Trophoblast cell (in vitro differentiated cells and primary cell): ENCODE measurements at regions not wholly inside any gene's neighbourhood (a gene's known extent, or its start where the extent isn't known, plus 50 kb on each side); places are given as distances from the start of the nearest gene placed in this dataset.
A peak's percentile ranks its signal among the peaks of the same experiment; 100 is the strongest.

ENCODE experiments used
- DNase-seq, 2 donors: peaks; one replicate each; pipeline ENCODE4 v3.0.0-alpha.2; 2016
- H2AFZ ChIP-seq: 2 replicates; pipeline ENCODE4 v1.6.1; 2013; ENCODE audit warnings: low read length, moderate library complexity, mild to moderate bottlenecking; ENCODE audit not compliant: insufficient read depth, poor library complexity
- H2AK5ac ChIP-seq: 2 replicates; pipeline ENCODE4 v1.6.1; 2013; ENCODE audit warnings: mild to moderate bottlenecking, low read length
- H2BK120ac ChIP-seq: 2 replicates; pipeline ENCODE4 v1.6.1; 2013; ENCODE audit warnings: low read length, mild to moderate bottlenecking, moderate library complexity; ENCODE audit not compliant: insufficient read depth, poor library complexity
- H2BK12ac ChIP-seq: 2 replicates; pipeline ENCODE4 v1.6.1; 2013; ENCODE audit warnings: mild to moderate bottlenecking, low read length, moderate library complexity
- H2BK5ac ChIP-seq: 2 replicates; pipeline ENCODE4 v1.6.1; 2013; ENCODE audit warnings: low read length, low read depth, moderate library complexity, mild to moderate bottlenecking; ENCODE audit not compliant: poor library complexity
- H3K14ac ChIP-seq: 2 replicates; pipeline ENCODE4 v1.6.1; 2013; ENCODE audit warnings: mild to moderate bottlenecking, low read length
- H3K18ac ChIP-seq: 2 replicates; pipeline ENCODE4 v1.6.1; 2013; ENCODE audit warnings: mild to moderate bottlenecking, low read length
- H3K23ac ChIP-seq: 2 replicates; pipeline ENCODE4 v1.6.1; 2013; ENCODE audit warnings: low read length
- H3K27ac ChIP-seq: 2 replicates; pipeline ENCODE4 v1.5.1; 2013; ENCODE audit warnings: low read depth, mild to moderate bottlenecking, inconsistent platforms, low read length, moderate library complexity
- H3K27me3 ChIP-seq: 2 replicates; pipeline ENCODE4 v1.6.1; 2013; ENCODE audit warnings: inconsistent platforms, mild to moderate bottlenecking, low read length, moderate library complexity; ENCODE audit not compliant: insufficient read depth
- H3K36me3 ChIP-seq, 2 experiments: 1 replicate in 1 of 2; 2 replicates in 1 of 2; pipeline ENCODE4 v1.6.1; 2013; ENCODE audit warnings: low read length in 2 of 2, mild to moderate bottlenecking in 2 of 2, moderate library complexity in 1 of 2; ENCODE audit not compliant: insufficient read depth in 2 of 2, control insufficient read depth in 1 of 2
- H3K4ac ChIP-seq: 2 replicates; pipeline ENCODE4 v1.6.1; 2013; ENCODE audit warnings: low read depth, mild to moderate bottlenecking, low read length, moderate library complexity
- H3K4me1 ChIP-seq, 2 experiments: 1 replicate in 1 of 2; 2 replicates in 1 of 2; pipeline ENCODE4 v1.6.1; 2013; ENCODE audit warnings: low read length in 2 of 2, mild to moderate bottlenecking in 2 of 2, moderate library complexity in 1 of 2; ENCODE audit not compliant: insufficient read depth in 2 of 2, control insufficient read depth in 1 of 2
- H3K4me2 ChIP-seq: 2 replicates; pipeline ENCODE4 v1.6.1; 2013; ENCODE audit warnings: inconsistent platforms, mild to moderate bottlenecking, low read length, moderate library complexity
- H3K4me3 ChIP-seq: 2 replicates; pipeline ENCODE4 v1.5.1; 2013; ENCODE audit warnings: mild to moderate bottlenecking, low read depth, low read length, inconsistent platforms
- H3K79me1 ChIP-seq: one replicate; pipeline ENCODE4 v1.6.1; 2013; ENCODE audit warnings: low read length
- H3K79me2 ChIP-seq: 2 replicates; pipeline ENCODE4 v1.6.1; 2013; ENCODE audit warnings: low read length, mild to moderate bottlenecking; ENCODE audit not compliant: control insufficient read depth, insufficient read depth, poor library complexity
- H3K9ac ChIP-seq: 2 replicates; pipeline ENCODE4 v1.6.1; 2013; ENCODE audit warnings: mild to moderate bottlenecking, low read length
- H3K9me3 ChIP-seq: 2 replicates; pipeline ENCODE4 v1.6.1; 2013; ENCODE audit warnings: low read depth, mild to moderate bottlenecking, control low read depth, inconsistent platforms, low read length; ENCODE audit not compliant: insufficient read depth
- H4K12ac ChIP-seq: 2 replicates; pipeline ENCODE4 v1.6.1; 2013; ENCODE audit warnings: low read depth, mild to moderate bottlenecking, low read length, moderate library complexity
- H4K8ac ChIP-seq: 2 replicates; pipeline ENCODE4 v1.6.1; 2013; ENCODE audit warnings: low read depth, mild to moderate bottlenecking, low read length, moderate library complexity
- H4K91ac ChIP-seq: one replicate; pipeline ENCODE4 v1.6.1; 2013; ENCODE audit warnings: low read depth, mild to moderate bottlenecking, low read length, moderate library complexity
- WGBS: extraction: QIAGEN DNeasy Blood & Tissue Kit; methylation state at CpG from one replicate; pipeline ENCODE4 v1.1.7; 2013; ENCODE audit warnings: missing lambda C conversion rate; ENCODE audit not compliant: insufficient read length, insufficient coverage; ENCODE audit errors: extremely low coverage; 5-methylcytosine and 5-hydroxymethylcytosine counted together

- no peak overlapping the region for H4K91ac ChIP-seq
- no CpG with 5 or more reads among the region's 1 CpG for WGBS
- no peaks in the 10 kb centered on the region for H3K4me1 ChIP-seq
- no peak overlapping the region for H3K23ac ChIP-seq
- H3K27me3 ChIP-seq = no peaks in the 10 kb centered on the region
- H3K4ac ChIP-seq = no peak overlapping the region
- H3K9ac ChIP-seq = no peak overlapping the region
- H2BK120ac ChIP-seq = no peak overlapping the region
- no peak overlapping the region for H3K4me3 ChIP-seq
- no peak overlapping the region for H3K27ac ChIP-seq
- H3K9me3 ChIP-seq = peaks cover 10% of the 10 kb centered on the region
- no peaks in the 10 kb centered on the region for H3K79me1 ChIP-seq
- H3K14ac ChIP-seq = no peak overlapping the region
- H3K36me3 ChIP-seq = no peaks in the 10 kb centered on the region
- no peak overlapping the region for H3K18ac ChIP-seq
- DNase-seq = no peak
- no peak overlapping the region for H2BK12ac ChIP-seq
- no peaks in the 10 kb centered on the region for H3K79me2 ChIP-seq
- no peak overlapping the region for H4K8ac ChIP-seq
- no peak overlapping the region for H3K4me2 ChIP-seq
- H2AK5ac ChIP-seq = no peak overlapping the region
- no peak overlapping the region for H2AFZ ChIP-seq
- H4K12ac ChIP-seq = no peak overlapping the region
- no peak overlapping the region for H2BK5ac ChIP-seq
These were observed 199.0 kb downstream of the IRX1 start for GRCh38 chr5:3794611-3795010.

- Histone ChIP-seq H3K4me3 (peak overlapping the region; percentile 53), H2AK5ac (no peak overlapping the region), H3K36me3 (no peaks in the 10 kb centered on the region), H3K14ac (no peak overlapping the region), H3K4me1 (no peaks in the 10 kb centered on the region), H3K23ac (no peak overlapping the region), H2BK120ac (no peak overlapping the region), H2BK12ac (no peak overlapping the region), H4K8ac (no peak overlapping the region), H3K4ac (no peak overlapping the region), H3K79me2 (no peaks in the 10 kb centered on the region), H3K27me3 (no peaks in the 10 kb centered on the region), H4K91ac (no peak overlapping the region), H4K12ac (no peak overlapping the region), H2BK5ac (no peak overlapping the region), H3K79me1 (no peaks in the 10 kb centered on the region), H3K18ac (no peak overlapping the region), H3K27ac (no peak overlapping the region), H3K9me3 (peaks cover 10% of the 10 kb centered on the region), H3K4me2 (no peak overlapping the region), H2AFZ (no peak overlapping the region), H3K9ac (no peak overlapping the region)
- WGBS = no CpG with 5 or more reads among the region's 3 CpGs
- DNase-seq = no peak
These were observed 201.1 kb downstream of the IRX1 start for GRCh38 chr5:3796736-3797135.

GRCh38 chr5:3801967-3802366 is 206.3 kb downstream of the IRX1 start:
- H3K18ac ChIP-seq = no peak overlapping the region
- H3K27ac ChIP-seq = no peak overlapping the region
- WGBS = no CpG with 5 or more reads among the region's 2 CpGs
- H3K4me1 ChIP-seq = no peaks in the 10 kb centered on the region
- H3K79me1 ChIP-seq = no peaks in the 10 kb centered on the region
- no peak overlapping the region for H2BK120ac ChIP-seq
- no peak overlapping the region for H4K12ac ChIP-seq
- H3K9me3 ChIP-seq = peaks cover 3% of the 10 kb centered on the region
- no peak overlapping the region for H4K8ac ChIP-seq
- H3K4me3 ChIP-seq = peak overlapping the region; percentile 56
- H3K23ac ChIP-seq = no peak overlapping the region
- no peaks in the 10 kb centered on the region for H3K79me2 ChIP-seq
- no peak overlapping the region for H2BK12ac ChIP-seq
- H3K27me3 ChIP-seq = no peaks in the 10 kb centered on the region
- no peak overlapping the region for H3K4ac ChIP-seq
- no peak overlapping the region for H2AK5ac ChIP-seq
- no peaks in the 10 kb centered on the region for H3K36me3 ChIP-seq
- no peak overlapping the region for H3K9ac ChIP-seq
- H4K91ac ChIP-seq = no peak overlapping the region
- no peak overlapping the region for H2BK5ac ChIP-seq
- H2AFZ ChIP-seq = no peak overlapping the region
- no peak overlapping the region for H3K14ac ChIP-seq
- no peak for DNase-seq
- no peak overlapping the region for H3K4me2 ChIP-seq

GRCh38 chr5:3809455-3809854 is 213.8 kb downstream of the IRX1 start:
- H3K27me3 ChIP-seq = no peaks in the 10 kb centered on the region
- H3K4me2 ChIP-seq = no peak overlapping the region
- H3K14ac ChIP-seq = no peak overlapping the region
- H4K91ac ChIP-seq = no peak overlapping the region
- no peak overlapping the region for H3K23ac ChIP-seq
- peaks cover 6% of the 10 kb centered on the region for H3K9me3 ChIP-seq
- H3K79me2 ChIP-seq = no peaks in the 10 kb centered on the region
- H3K4ac ChIP-seq = no peak overlapping the region
- no peaks in the 10 kb centered on the region for H3K36me3 ChIP-seq
- H4K12ac ChIP-seq = no peak overlapping the region
- H2BK12ac ChIP-seq = no peak overlapping the region
- H3K27ac ChIP-seq = no peak overlapping the region
- H3K4me1 ChIP-seq = no peaks in the 10 kb centered on the region
- H3K9ac ChIP-seq = no peak overlapping the region
- no peaks in the 10 kb centered on the region for H3K79me1 ChIP-seq
- H2BK5ac ChIP-seq = no peak overlapping the region
- H2AK5ac ChIP-seq = no peak overlapping the region
- H2BK120ac ChIP-seq = no peak overlapping the region
- H4K8ac ChIP-seq = no peak overlapping the region
- H2AFZ ChIP-seq = no peak overlapping the region
- no CpG with 5 or more reads among the region's 4 CpGs for WGBS
- DNase-seq = no peak
- H3K18ac ChIP-seq = no peak overlapping the region
- H3K4me3 ChIP-seq = no peak overlapping the region
